ENCODE measurements at regions not wholly inside any gene's neighbourhood (a gene's known extent, or its start where the extent isn't known, plus 50 kb on each side); places are given as distances from the start of the nearest gene placed in this dataset.

DNA sequence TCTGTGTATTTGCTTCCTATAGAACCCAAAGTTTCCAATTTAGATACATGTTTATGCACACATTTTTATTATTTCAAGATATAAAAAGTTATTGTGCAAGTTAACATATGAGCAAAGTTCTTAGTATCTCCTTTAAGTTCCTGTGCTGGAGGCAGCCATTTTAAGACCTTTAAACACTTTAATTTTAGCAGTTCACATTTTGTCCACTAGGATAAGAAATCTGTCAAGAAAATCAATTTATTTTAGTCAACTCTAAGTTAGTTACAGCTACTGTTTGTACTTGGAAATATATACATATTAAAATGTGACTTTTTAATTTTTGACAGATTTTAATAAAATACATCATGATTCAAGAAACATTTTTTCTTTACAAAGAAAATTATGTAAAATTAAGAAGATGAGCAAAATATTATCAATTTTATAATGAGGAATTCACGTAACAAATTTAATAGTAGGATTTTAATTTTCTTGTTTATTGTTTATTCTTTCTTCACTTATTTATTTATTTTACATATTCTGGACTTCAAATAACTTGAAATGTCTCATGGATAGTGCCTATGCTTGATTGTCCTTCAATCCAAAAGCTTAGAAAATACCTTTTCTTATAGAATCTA lies 402.6 kb upstream of the GBE1 start:
- Histone ChIP-seq H3F3A (replicated peaks; ENCODE audit: low read depth) (no peaks in the 10 kb centered on the region), H4K20me1 (replicated peaks; ENCODE audit: insufficient read depth) (no peaks in the 10 kb centered on the region), H3K27ac (ENCODE audit: low read depth) (no peak overlapping the region), H3K36me3 (ENCODE audit: insufficient read depth) (no peaks in the 10 kb centered on the region), H3K4me2 (no peak overlapping the region), H3K79me2 (replicated peaks; ENCODE audit: insufficient read depth) (no peaks in the 10 kb centered on the region), H3K4me1 (ENCODE audit: insufficient read depth) (no peaks in the 10 kb centered on the region), H2AFZ (peak overlapping the region; percentile 20), H3K27me3 (ENCODE audit: insufficient read depth) (no peaks in the 10 kb centered on the region), H3K9me2 (ENCODE audit: insufficient read depth) (no peaks in the 10 kb centered on the region), H3K4me3 (no peak overlapping the region)
- no peak overlapping the region for H3K4me3 Mint-ChIP-seq
- H3K9me3 Mint-ChIP-seq: peaks cover 3% of the 10 kb centered on the region; the same call in 2 of the 3 replicates
- H3K4me1 Mint-ChIP-seq: no peaks in the 10 kb centered on the region
- ATAC-seq (no peak), DNase-seq (ENCODE audit: low spot score) (peak; percentile 73)
- H3K27ac Mint-ChIP-seq: no peak overlapping the region
- TF ChIP-seq POLR2AphosphoS5 (IDR thresholded peaks at IDR 0.05; ENCODE audit: low read depth): no peak
- TF ChIP-seq, protein P1, sequence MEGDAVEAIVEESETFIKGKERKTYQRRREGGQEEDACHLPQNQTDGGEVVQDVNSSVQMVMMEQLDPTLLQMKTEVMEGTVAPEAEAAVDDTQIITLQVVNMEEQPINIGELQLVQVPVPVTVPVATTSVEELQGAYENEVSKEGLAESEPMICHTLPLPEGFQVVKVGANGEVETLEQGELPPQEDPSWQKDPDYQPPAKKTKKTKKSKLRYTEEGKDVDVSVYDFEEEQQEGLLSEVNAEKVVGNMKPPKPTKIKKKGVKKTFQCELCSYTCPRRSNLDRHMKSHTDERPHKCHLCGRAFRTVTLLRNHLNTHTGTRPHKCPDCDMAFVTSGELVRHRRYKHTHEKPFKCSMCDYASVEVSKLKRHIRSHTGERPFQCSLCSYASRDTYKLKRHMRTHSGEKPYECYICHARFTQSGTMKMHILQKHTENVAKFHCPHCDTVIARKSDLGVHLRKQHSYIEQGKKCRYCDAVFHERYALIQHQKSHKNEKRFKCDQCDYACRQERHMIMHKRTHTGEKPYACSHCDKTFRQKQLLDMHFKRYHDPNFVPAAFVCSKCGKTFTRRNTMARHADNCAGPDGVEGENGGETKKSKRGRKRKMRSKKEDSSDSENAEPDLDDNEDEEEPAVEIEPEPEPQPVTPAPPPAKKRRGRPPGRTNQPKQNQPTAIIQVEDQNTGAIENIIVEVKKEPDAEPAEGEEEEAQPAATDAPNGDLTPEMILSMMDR (conservative IDR thresholded peaks at IDR 0.05; ENCODE audit: low read depth in 2 of 2): peak in 1 of 2 experiments; percentile 59; a peak in 3 of 4 replicates
- H3K36me3 Mint-ChIP-seq (ENCODE audit: low read depth): peaks cover 4% of the 10 kb centered on the region; the same call in 1 of the 3 replicates
- H3K27me3 Mint-ChIP-seq (ENCODE audit: insufficient read depth, low read depth, poor library complexity): no peaks in the 10 kb centered on the region

DNA sequence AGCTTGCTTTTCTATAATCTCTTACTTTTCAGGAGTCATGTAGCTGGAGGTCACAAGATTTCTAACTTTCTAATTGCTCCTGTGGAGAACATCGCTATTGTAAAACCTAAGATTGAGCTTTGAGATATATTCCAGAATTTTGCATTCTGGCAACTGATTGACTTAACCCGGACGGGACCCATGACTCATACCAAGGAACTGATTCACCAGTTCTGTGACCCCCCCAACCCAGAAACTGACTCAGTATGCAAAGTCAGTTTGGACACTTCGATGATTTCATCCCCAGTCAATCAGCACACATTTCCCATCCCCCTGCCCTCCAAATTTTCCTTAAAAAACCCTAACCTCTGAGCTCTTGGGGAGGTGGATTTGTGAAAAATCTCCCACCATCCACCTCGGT lies 396.5 kb upstream of the GBE1 start:
- Histone ChIP-seq H3K4me3 (no peak overlapping the region), H3K36me3 (ENCODE audit: insufficient read depth) (no peaks in the 10 kb centered on the region), H3F3A (replicated peaks; ENCODE audit: low read depth) (no peaks in the 10 kb centered on the region), H3K27ac (ENCODE audit: low read depth) (no peak overlapping the region), H3K27me3 (ENCODE audit: insufficient read depth) (no peaks in the 10 kb centered on the region), H3K4me1 (ENCODE audit: insufficient read depth) (no peaks in the 10 kb centered on the region), H3K4me2 (no peak overlapping the region), H3K9me2 (ENCODE audit: insufficient read depth) (no peaks in the 10 kb centered on the region; the same call in 1 of the 2 replicates), H2AFZ (no peak overlapping the region), H4K20me1 (replicated peaks; ENCODE audit: insufficient read depth) (no peaks in the 10 kb centered on the region), H3K79me2 (replicated peaks; ENCODE audit: insufficient read depth) (no peaks in the 10 kb centered on the region)
- DNase-seq (ENCODE audit: low spot score) (no peak), ATAC-seq (no peak)
- H3K4me3 Mint-ChIP-seq: no peak overlapping the region
- H3K27ac Mint-ChIP-seq: no peak overlapping the region
- H3K36me3 Mint-ChIP-seq (ENCODE audit: low read depth): peaks cover 9% of the 10 kb centered on the region; the same call in 1 of the 3 replicates
- no peaks in the 10 kb centered on the region for H3K4me1 Mint-ChIP-seq
- H3K9me3 Mint-ChIP-seq: peaks cover 11% of the 10 kb centered on the region; the same call in 2 of the 3 replicates
- no peaks in the 10 kb centered on the region for H3K27me3 Mint-ChIP-seq (ENCODE audit: insufficient read depth, low read depth, poor library complexity)
- TF ChIP-seq ZNF114 (CRISPR knock-in tag; IDR thresholded peaks at IDR 0.05) (no peak), EZH2phosphoT487 (IDR thresholded peaks at IDR 0.05; ENCODE audit: unreplicated experiment) (no peak), JUNB (IDR thresholded peaks at IDR 0.05; ENCODE audit: unreplicated experiment) (no peak), NANOG (IDR thresholded peaks at IDR 0.05; ENCODE audit: borderline replicate concordance) (no peak), CREB1 (CRISPR knock-in tag; IDR thresholded peaks at IDR 0.05; ENCODE audit: low read depth) (no peak), ZNF331 (CRISPR knock-in tag; IDR thresholded peaks at IDR 0.05; ENCODE audit: low read depth) (no peak)
- TF ChIP-seq, protein P1 (conservative IDR thresholded peaks at IDR 0.05; ENCODE audit: low read depth in 2 of 2): no peak
- TF ChIP-seq, protein P2, sequence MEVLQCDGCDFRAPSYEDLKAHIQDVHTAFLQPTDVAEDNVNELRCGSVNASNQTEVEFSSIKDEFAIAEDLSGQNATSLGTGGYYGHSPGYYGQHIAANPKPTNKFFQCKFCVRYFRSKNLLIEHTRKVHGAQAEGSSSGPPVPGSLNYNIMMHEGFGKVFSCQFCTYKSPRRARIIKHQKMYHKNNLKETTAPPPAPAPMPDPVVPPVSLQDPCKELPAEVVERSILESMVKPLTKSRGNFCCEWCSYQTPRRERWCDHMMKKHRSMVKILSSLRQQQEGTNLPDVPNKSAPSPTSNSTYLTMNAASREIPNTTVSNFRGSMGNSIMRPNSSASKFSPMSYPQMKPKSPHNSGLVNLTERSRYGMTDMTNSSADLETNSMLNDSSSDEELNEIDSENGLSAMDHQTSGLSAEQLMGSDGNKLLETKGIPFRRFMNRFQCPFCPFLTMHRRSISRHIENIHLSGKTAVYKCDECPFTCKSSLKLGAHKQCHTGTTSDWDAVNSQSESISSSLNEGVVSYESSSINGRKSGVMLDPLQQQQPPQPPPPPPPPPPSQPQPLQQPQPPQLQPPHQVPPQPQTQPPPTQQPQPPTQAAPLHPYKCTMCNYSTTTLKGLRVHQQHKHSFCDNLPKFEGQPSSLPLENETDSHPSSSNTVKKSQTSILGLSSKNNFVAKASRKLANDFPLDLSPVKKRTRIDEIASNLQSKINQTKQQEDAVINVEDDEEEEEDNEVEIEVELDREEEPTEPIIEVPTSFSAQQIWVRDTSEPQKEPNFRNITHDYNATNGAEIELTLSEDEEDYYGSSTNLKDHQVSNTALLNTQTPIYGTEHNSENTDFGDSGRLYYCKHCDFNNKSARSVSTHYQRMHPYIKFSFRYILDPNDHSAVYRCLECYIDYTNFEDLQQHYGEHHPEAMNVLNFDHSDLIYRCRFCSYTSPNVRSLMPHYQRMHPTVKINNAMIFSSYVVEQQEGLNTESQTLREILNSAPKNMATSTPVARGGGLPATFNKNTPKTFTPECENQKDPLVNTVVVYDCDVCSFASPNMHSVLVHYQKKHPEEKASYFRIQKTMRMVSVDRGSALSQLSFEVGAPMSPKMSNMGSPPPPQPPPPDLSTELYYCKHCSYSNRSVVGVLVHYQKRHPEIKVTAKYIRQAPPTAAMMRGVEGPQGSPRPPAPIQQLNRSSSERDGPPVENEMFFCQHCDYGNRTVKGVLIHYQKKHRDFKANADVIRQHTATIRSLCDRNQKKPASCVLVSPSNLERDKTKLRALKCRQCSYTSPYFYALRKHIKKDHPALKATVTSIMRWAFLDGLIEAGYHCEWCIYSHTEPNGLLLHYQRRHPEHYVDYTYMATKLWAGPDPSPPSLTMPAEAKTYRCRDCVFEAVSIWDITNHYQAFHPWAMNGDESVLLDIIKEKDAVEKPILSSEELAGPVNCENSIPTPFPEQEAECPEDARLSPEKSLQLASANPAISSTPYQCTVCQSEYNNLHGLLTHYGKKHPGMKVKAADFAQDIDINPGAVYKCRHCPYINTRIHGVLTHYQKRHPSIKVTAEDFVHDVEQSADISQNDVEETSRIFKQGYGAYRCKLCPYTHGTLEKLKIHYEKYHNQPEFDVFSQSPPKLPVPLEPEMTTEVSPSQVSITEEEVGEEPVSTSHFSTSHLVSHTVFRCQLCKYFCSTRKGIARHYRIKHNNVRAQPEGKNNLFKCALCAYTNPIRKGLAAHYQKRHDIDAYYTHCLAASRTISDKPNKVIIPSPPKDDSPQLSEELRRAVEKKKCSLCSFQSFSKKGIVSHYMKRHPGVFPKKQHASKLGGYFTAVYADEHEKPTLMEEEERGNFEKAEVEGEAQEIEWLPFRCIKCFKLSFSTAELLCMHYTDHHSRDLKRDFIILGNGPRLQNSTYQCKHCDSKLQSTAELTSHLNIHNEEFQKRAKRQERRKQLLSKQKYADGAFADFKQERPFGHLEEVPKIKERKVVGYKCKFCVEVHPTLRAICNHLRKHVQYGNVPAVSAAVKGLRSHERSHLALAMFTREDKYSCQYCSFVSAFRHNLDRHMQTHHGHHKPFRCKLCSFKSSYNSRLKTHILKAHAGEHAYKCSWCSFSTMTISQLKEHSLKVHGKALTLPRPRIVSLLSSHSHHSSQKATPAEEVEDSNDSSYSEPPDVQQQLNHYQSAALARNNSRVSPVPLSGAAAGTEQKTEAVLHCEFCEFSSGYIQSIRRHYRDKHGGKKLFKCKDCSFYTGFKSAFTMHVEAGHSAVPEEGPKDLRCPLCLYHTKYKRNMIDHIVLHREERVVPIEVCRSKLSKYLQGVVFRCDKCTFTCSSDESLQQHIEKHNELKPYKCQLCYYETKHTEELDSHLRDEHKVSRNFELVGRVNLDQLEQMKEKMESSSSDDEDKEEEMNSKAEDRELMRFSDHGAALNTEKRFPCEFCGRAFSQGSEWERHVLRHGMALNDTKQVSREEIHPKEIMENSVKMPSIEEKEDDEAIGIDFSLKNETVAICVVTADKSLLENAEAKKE (CRISPR knock-in tag; IDR thresholded peaks at IDR 0.05): no peak
- TF ChIP-seq, protein P3, sequence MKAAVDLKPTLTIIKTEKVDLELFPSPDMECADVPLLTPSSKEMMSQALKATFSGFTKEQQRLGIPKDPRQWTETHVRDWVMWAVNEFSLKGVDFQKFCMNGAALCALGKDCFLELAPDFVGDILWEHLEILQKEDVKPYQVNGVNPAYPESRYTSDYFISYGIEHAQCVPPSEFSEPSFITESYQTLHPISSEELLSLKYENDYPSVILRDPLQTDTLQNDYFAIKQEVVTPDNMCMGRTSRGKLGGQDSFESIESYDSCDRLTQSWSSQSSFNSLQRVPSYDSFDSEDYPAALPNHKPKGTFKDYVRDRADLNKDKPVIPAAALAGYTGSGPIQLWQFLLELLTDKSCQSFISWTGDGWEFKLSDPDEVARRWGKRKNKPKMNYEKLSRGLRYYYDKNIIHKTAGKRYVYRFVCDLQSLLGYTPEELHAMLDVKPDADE (IDR thresholded peaks at IDR 0.05): no peak
